Thymus (tissue), 11 donors: ENCODE measurements at regions not wholly inside any gene's neighbourhood (a gene's known extent, or its start where the extent isn't known, plus 50 kb on each side); places are given as distances from the start of the nearest gene placed in this dataset.

ENCODE experiments used
- DNase-seq, 9 donors: peaks; one replicate each; pipeline ENCODE4 v3.0.0-alpha.2; 2013; ENCODE audit warnings: low spot score in 9 of 9, low read depth in 6 of 9, missing footprints in 1 of 9
- H3K27ac ChIP-seq, 2 donors: one replicate each; pipeline ENCODE4 v1.5.1; 2013; ENCODE audit warnings: control low read depth in 1 of 2, low read depth in 1 of 2, low read length in 1 of 2, mild to moderate bottlenecking in 1 of 2, moderate library complexity in 1 of 2
- H3K27me3 ChIP-seq, 2 donors: one replicate each; pipeline ENCODE4 v1.5.1; 2013; ENCODE audit warnings: low read length in 1 of 2; ENCODE audit not compliant: control insufficient read depth in 2 of 2, insufficient read depth in 1 of 2
- H3K36me3 ChIP-seq, 2 donors: one replicate each; pipeline ENCODE4 v1.5.1; 2013; ENCODE audit warnings: low read length in 1 of 2, mild to moderate bottlenecking in 1 of 2, moderate library complexity in 1 of 2; ENCODE audit not compliant: control insufficient read depth in 2 of 2, insufficient read depth in 2 of 2
- H3K4me1 ChIP-seq, 2 donors: one replicate each; pipeline ENCODE4 v1.5.1; 2013; ENCODE audit warnings: low read length in 2 of 2; ENCODE audit not compliant: control insufficient read depth in 2 of 2, insufficient read depth in 2 of 2
- H3K4me3 ChIP-seq, 2 donors: one replicate each; pipeline ENCODE4 v1.5.1; 2013; ENCODE audit warnings: low read length in 2 of 2, control low read depth in 1 of 2, mild to moderate bottlenecking in 1 of 2
- H3K9me3 ChIP-seq, 2 donors: one replicate each; pipeline ENCODE4 v1.5.1; 2013; ENCODE audit warnings: low read length in 1 of 2, mild to moderate bottlenecking in 1 of 2; ENCODE audit not compliant: control insufficient read depth in 2 of 2, insufficient read depth in 1 of 2
- WGBS: extraction: QIAGEN DNeasy Blood & Tissue Kit; methylation state at CpG from one replicate; pipeline ENCODE4 v1.1.7; 2013; 5-methylcytosine and 5-hydroxymethylcytosine counted together
- donor health status: healthy.

DNA sequence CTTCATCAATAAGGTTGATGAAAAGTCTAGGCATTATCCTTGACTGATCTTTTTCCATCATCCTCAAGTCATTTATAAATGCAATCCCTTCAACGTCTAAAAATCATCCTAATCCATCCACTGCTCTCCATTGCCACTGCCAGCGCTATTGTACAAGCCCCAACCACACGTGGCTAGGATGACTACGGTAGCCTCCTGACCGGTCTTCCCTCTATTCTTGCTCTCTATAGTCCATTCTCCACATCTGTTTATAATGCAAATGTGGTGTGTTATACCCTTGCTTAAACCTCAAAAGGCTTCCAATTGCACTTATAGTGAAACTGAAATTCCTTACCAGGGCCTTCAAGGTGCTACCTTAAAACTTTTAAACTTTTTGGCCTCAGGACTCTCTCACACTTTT lies 410.6 kb upstream of the ADAMTS9 start:
- no peak overlapping the region for H3K27ac ChIP-seq
- 90% methylated on average over 5 of the region's 5 CpGs for WGBS
- H3K36me3 ChIP-seq: no peaks in the 10 kb centered on the region
- H3K9me3 ChIP-seq: no peaks in the 10 kb centered on the region
- no peaks in the 10 kb centered on the region for H3K4me1 ChIP-seq
- no peaks in the 10 kb centered on the region for H3K27me3 ChIP-seq
- no peak overlapping the region for H3K4me3 ChIP-seq
- DNase-seq: no peak

DNA sequence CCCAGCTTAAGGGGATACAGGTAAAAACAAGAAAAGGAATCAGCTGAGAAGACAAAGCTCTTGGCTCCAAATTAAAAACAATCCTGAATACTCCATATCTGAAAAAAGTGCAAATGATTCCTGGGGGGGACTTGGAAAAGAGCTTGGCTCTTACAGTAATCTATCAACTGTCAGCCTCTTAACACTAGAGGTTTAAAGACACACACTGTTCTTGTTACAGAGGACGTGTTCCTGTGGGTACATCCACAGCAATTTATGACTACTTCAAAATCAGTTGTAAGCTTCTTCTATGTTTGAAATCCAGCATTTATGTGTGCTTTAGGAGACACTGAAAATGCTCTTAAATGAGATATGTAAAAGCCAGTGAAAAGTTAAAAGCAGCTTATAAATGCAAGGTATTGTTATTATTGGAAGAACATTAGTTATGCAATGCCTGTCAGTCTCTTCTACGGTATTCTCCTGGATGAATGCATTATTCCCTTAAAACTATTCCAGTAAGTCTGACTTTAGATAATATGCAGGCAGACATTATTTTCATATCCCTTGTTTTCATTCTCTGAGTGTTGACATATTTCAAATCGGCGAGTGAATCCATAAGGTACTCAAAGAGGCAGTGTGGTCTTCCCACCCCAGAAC lies 408.4 kb upstream of the ADAMTS9 start:
- Histone ChIP-seq H3K27ac (no peak overlapping the region), H3K9me3 (no peaks in the 10 kb centered on the region), H3K36me3 (no peaks in the 10 kb centered on the region), H3K4me3 (no peak overlapping the region), H3K27me3 (no peaks in the 10 kb centered on the region), H3K4me1 (no peaks in the 10 kb centered on the region)
- 75% methylated on average over 4 of the region's 4 CpGs for WGBS
- DNase-seq: no peak

DNA sequence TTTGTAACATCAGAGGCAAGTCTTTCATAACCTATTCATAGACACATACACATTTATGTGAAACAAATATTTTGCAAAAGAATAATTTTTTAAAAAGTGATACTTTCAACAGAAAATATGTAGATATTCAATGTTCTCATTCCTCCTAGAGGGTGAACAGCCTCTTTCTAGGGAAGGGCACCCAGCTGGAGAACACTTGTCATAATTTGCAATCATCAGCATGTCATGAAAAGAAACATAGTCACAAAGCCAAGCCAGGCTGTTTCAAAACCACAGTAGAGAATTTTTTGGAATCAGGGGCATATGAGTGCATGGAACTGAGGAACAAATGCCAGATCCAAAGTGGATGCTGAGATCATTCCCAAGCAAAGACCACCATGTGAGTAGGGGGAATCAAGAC lies 406.9 kb upstream of the ADAMTS9 start:
- H3K4me1 ChIP-seq: no peaks in the 10 kb centered on the region
- no peaks in the 10 kb centered on the region for H3K27me3 ChIP-seq
- no peak for DNase-seq
- no peaks in the 10 kb centered on the region for H3K36me3 ChIP-seq
- no peak overlapping the region for H3K4me3 ChIP-seq
- H3K27ac ChIP-seq: no peak overlapping the region
- H3K9me3 ChIP-seq: no peaks in the 10 kb centered on the region

DNA sequence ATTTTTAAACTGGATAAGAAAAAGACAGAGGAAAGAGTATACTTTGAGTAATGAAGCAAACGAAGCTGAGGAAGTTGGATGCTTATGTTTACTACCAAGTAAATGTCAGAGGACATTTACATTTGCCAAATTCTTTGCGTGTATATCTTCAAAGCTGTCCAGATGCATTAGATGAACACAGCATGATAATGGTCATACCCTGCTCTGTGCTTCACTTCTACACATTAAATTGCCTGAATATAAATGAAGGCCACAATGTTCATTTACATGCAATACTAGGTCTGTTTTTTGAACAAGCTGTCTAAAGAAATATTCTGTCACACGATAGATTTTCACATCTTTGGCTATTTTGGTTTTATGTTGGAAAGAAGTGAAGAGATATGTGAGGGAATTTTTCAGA lies 405.8 kb upstream of the ADAMTS9 start:
- no peak for DNase-seq
- Histone ChIP-seq H3K27me3 (no peaks in the 10 kb centered on the region), H3K36me3 (no peaks in the 10 kb centered on the region), H3K27ac (no peak overlapping the region), H3K9me3 (no peaks in the 10 kb centered on the region), H3K4me3 (no peak overlapping the region), H3K4me1 (no peaks in the 10 kb centered on the region)
- WGBS: 88% methylated on average over 3 of the region's 3 CpGs

DNA sequence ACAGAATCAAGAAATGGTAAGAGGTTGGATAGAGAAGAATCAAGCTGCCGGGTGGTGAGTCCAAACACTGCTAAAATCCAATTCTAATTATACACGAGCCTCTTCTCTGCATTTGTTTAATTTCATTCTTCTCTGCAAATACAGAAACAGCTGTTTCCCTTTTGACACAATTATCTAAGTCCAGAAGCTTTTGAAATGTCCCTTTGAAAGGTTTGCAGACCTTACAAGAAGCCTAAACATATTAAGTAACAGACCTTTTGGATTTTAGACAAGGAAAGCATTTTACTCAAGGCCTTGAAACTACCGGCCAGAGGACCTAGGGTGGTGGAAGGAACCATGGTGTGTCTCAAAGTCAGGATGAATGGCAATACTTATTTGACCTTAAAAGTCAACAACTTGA lies 403.8 kb upstream of the ADAMTS9 start:
- Histone ChIP-seq H3K4me3 (no peak overlapping the region), H3K9me3 (no peaks in the 10 kb centered on the region), H3K27ac (no peak overlapping the region), H3K27me3 (no peaks in the 10 kb centered on the region), H3K36me3 (no peaks in the 10 kb centered on the region), H3K4me1 (no peaks in the 10 kb centered on the region)
- DNase-seq: no peak
- 87% methylated on average over 3 of the region's 3 CpGs for WGBS

DNA sequence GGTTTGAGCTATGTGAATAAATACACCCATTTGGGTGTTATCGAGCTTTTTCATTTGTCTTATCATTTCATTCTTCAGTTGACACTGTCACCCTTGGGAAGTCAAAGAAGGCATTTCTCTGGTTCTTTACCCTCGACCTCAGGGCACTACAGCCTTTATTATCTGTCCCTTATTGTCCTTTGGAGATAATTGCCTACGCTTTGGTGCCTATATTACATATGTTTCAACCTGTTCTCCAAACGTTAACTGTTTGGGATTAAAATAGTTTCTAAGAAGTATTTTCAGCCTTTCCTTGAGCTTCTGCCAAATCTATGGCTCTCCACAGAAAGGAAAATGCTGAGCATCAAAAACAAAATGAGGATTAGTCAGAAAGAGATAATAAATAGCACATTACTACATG lies 395.4 kb upstream of the ADAMTS9 start:
- Histone ChIP-seq H3K27ac (no peak overlapping the region), H3K4me1 (no peaks in the 10 kb centered on the region)

DNA sequence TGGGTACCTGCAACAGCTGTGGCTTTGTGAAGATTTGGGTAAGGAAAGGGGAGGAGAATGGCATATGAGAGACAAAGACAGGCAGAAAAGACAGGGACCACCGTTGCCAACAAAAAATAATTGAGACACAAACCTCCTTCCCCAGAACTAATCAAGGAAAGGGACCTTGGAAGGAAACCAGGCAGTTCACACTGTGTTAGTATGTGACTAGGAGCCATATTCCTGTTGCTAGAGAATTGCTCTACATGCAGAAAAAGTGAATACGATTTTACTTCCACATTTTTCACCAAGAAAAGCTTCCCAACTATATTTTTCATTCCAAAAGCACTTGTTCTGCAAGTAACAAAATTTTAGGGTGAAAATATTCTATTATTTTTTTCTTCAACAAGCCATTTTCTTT lies 393.7 kb upstream of the ADAMTS9 start:
- 64% methylated on average over 2 of the region's 2 CpGs for WGBS
- no peak for DNase-seq
- no peaks in the 10 kb centered on the region for H3K27me3 ChIP-seq
- H3K27ac ChIP-seq: no peak overlapping the region
- H3K4me3 ChIP-seq: no peak overlapping the region
- no peaks in the 10 kb centered on the region for H3K9me3 ChIP-seq
- no peaks in the 10 kb centered on the region for H3K36me3 ChIP-seq
- H3K4me1 ChIP-seq: no peaks in the 10 kb centered on the region

More for the DNA sequence above, 395.4 kb upstream of the ADAMTS9 start:
- WGBS: 70% methylated on average over 4 of the region's 4 CpGs
- Histone ChIP-seq H3K4me3 (no peak overlapping the region), H3K9me3 (no peaks in the 10 kb centered on the region), H3K27me3 (no peaks in the 10 kb centered on the region), H3K36me3 (no peaks in the 10 kb centered on the region)
- DNase-seq: no peak

DNA sequence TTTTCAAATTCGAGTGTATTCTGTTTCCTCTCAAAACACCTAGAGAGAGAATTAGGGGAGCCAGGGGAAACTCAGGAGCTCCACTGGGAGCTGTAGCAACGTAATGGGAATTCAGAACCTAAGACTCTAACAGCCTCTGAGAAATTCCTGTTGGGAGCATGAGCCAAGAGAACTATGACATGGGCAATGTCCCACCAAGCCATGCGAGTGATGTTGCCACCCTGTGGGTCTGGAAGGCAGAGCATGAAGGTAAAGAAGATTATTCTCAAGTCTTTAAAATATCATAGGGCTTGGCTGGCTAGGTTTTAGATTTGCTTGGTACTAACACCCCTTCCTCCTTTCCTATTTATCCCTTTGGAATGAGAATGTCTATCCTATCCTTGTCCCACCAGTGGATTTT lies 392.6 kb upstream of the ADAMTS9 start:
- Histone ChIP-seq H3K27ac (no peak overlapping the region), H3K4me3 (no peak overlapping the region), H3K4me1 (no peaks in the 10 kb centered on the region), H3K36me3 (no peaks in the 10 kb centered on the region), H3K9me3 (no peaks in the 10 kb centered on the region), H3K27me3 (no peaks in the 10 kb centered on the region)
- 82% methylated on average over 3 of the region's 3 CpGs for WGBS
- no peak for DNase-seq

DNA sequence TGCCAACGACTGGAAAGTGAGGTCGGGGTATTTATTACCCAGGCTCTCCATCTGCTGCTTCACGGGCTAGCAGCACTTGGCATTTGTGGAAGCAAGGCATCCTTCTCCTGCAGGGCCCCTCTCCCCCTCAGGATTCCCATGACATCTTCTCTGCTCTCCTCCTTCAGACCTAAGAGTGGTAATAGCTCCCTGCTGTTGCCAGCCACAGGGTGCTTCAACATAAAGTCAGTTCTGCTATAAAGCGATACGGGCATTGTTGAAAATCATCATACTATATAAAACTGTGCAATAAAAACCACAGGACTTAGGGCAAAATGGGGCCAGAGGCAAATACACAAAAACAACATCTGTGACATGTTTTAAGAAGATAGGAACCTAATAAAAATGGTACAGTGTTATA lies 391.8 kb upstream of the ADAMTS9 start:
- no peaks in the 10 kb centered on the region for H3K36me3 ChIP-seq
- 86% methylated on average over 5 of the region's 5 CpGs for WGBS
- DNase-seq: no peak
- no peak overlapping the region for H3K27ac ChIP-seq
- H3K4me1 ChIP-seq: no peaks in the 10 kb centered on the region
- H3K27me3 ChIP-seq: no peaks in the 10 kb centered on the region
- no peak overlapping the region for H3K4me3 ChIP-seq
- no peaks in the 10 kb centered on the region for H3K9me3 ChIP-seq

DNA sequence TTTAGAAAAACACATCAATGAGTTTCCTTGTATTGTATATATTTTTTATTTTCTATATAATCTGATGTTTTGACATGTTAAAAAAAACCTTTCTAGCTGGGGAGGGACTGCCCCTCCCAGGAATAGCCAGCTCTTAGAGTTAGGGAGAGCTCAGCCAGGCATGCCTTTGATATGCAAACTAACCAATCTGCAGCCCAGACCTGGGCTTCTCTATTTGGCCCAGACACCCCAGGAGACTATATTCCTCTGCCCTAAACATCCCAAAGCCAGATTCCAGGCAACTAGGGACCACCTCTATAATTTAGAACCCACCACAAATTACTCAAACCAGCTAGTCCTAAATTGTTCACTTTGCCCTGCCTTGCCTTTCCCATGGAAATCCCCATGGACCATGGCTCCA lies 390.9 kb upstream of the ADAMTS9 start:
- Histone ChIP-seq H3K36me3 (no peaks in the 10 kb centered on the region), H3K9me3 (no peaks in the 10 kb centered on the region), H3K27ac (no peak overlapping the region), H3K4me3 (no peak overlapping the region), H3K27me3 (no peaks in the 10 kb centered on the region), H3K4me1 (no peaks in the 10 kb centered on the region)
- no peak for DNase-seq
